ENCODE measurements at regions not wholly inside any gene's neighbourhood (a gene's known extent, or its start where the extent isn't known, plus 50 kb on each side); places are given as distances from the start of the nearest gene placed in this dataset.

DNA sequence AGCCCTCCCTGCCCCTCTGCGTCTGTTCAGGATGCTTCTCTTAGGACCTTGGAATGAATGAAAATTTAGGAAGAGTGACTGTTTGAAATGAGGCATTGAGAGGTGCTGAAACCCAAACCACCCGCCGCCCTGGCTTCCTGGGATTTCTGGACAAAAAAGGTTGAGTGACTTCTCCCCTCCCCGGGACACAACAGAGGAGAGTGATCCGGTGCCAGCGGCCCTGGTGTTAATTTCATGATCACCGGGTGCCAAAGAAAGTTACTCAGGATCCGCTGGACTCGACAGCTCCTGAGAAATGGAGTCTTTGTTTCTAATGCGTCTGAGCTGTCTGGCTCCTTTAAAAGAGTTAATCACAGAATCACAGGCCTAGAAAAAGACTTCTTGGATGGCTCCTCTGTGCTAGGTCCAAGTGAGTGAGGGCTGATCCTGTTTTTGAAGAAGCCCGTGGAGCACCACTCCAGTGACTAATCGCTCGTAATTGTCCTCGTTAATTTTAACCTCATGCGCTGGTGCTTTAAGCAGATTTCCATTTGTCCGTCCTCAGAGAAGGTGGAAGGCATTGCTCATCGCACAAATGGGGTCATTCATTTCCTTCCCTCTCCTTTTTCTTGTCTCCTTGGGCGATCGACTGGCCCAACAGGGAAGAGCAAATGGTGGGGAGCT is 144.4 kb upstream of the ZFHX3 start:
- DNase-seq = no peak
- TF ChIP-seq, protein P1, sequence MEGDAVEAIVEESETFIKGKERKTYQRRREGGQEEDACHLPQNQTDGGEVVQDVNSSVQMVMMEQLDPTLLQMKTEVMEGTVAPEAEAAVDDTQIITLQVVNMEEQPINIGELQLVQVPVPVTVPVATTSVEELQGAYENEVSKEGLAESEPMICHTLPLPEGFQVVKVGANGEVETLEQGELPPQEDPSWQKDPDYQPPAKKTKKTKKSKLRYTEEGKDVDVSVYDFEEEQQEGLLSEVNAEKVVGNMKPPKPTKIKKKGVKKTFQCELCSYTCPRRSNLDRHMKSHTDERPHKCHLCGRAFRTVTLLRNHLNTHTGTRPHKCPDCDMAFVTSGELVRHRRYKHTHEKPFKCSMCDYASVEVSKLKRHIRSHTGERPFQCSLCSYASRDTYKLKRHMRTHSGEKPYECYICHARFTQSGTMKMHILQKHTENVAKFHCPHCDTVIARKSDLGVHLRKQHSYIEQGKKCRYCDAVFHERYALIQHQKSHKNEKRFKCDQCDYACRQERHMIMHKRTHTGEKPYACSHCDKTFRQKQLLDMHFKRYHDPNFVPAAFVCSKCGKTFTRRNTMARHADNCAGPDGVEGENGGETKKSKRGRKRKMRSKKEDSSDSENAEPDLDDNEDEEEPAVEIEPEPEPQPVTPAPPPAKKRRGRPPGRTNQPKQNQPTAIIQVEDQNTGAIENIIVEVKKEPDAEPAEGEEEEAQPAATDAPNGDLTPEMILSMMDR (IDR thresholded peaks at IDR 0.05) = no peak
- H3K36me3 ChIP-seq = no peaks in the 10 kb centered on the region
- H3K9me3 ChIP-seq = no peaks in the 10 kb centered on the region
- 79 to 86% methylated on average over 19 of the region's 19 CpGs for WGBS, 2 donors
- intact Hi-C loops (cut with DNase I) = loop anchor here in 1 of 3 donors (10.0 kb wide), 2 partner anchors 128 to 358 kb away; no protein-coding TSS in a partner anchor
- H3K27me3 ChIP-seq = no peaks in the 10 kb centered on the region
- no peaks in the 10 kb centered on the region for H3K4me1 ChIP-seq
- ATAC-seq = no peak
- FAIRE-seq = no peak
- H3K27ac ChIP-seq = no peak overlapping the region
- no peak overlapping the region for H3K4me3 ChIP-seq

DNA sequence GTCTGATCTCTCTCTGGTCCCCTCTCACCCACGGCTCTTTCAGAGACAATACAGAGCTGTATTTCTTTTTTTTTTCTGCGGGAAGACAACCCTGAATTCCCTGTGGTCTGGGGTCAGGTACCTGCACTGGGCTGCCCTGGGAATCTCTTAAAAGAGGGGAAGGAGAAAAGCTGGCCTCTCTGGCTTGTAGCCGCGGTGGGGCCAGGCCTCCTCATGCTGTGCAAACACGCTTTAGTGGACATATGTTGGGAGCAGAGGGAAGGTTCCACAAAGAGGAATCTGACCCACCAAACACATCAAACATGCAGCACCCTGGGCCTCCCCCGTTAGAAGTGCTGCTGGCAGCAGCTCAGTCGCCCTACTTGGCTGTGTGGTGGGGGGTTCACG is 143.7 kb upstream of the ZFHX3 start:
- WGBS, 2 donors = 80% methylated on average over 8 of the region's 8 CpGs
- DNase-seq = no peak

DNA sequence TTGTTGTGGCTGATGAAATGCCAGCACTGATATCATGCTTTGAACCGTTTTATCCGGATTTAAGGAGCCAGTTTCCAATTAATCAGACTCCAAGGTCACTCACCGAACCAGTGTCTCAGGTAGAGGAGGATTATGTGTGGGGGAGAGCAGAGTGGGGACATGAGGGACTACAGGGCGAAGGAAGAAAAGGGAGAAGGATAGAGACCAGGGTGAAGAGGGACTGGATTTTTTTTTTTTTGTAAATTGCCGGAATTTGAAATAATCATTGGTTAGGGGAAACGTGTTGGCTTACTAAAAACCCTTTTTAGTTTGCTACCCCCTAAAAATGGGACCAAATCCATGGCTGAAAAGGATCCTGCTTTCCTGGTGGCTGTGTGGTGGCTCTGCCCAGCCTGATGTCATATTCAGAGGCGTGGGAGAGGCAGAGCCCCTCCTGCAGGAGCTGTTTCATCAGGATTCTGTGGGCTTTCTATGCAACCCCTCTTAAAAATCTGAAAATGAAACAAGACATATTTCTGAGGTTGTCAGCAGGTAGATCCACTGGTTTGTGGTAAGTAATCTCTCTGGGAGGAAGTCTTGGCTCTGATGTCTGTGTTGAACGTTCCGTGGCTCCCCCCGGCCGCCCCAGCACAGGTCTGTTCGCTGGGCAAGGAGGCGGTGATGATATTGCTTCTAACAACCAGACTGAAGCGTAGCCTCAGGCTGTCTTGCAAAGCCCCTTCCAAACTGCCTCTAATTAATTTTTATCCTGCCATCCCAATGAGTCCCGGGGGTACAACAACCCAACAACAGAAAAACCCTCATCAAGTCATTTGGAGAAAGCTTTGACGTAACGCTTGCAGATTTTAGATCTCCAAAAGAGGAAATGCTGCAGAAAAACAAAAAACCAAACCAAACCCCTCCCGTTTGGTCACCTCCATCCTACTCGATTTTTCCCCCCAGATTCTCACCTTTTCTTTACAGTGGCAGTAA is 143.0 kb upstream of the ZFHX3 start:
- Histone ChIP-seq H3K36me3 (no peaks in the 10 kb centered on the region), H3K4me3 (no peak overlapping the region), H3K4me1 (no peaks in the 10 kb centered on the region), H3K27ac (no peak overlapping the region), H3K27me3 (no peaks in the 10 kb centered on the region), H3K9me3 (no peaks in the 10 kb centered on the region)
- 67 to 75% methylated on average over 19 of the region's 19 CpGs for WGBS, 2 donors
- intact Hi-C loops (cut with DNase I) = loop anchor here in 1 of 3 donors (10.0 kb wide), 2 partner anchors 126 to 356 kb away; no protein-coding TSS in a partner anchor
- ATAC-seq = no peak
- TF ChIP-seq, protein P1 (IDR thresholded peaks at IDR 0.05) = no peak
- FAIRE-seq = no peak
- DNase-seq = no peak

More for the DNA sequence above, 143.7 kb upstream of the ZFHX3 start:
- ATAC-seq (no peak), FAIRE-seq (no peak)
- Histone ChIP-seq H3K4me1 (no peaks in the 10 kb centered on the region), H3K36me3 (no peaks in the 10 kb centered on the region), H3K4me3 (no peak overlapping the region), H3K9me3 (no peaks in the 10 kb centered on the region), H3K27ac (no peak overlapping the region), H3K27me3 (no peaks in the 10 kb centered on the region)
- intact Hi-C loops (cut with DNase I) = loop anchor here in 1 of 3 donors (10.0 kb wide), 2 partner anchors 127 to 357 kb away; no protein-coding TSS in a partner anchor
- TF ChIP-seq, protein P1 (IDR thresholded peaks at IDR 0.05) = no peak

DNA sequence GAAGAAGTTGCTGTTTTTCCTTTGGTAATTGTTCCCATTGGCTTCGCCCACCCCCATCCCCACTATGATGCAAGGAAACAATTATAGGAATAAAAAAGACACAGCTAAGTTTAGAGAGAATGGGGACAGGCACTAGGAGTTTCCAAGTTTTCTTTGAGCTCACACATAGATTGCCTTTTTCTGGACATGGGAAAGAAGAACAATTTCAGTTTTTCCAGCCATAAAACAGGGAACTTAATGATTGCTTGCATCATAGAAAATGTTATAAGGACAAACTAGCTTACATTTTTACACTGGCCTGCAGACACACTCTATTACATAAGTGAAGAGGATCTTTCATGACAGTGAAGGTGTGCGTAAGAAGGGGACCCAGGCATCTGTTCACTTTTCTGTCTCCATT is 142.3 kb upstream of the ZFHX3 start:
- intact Hi-C loops (cut with DNase I) = loop anchor here in 1 of 3 donors (10.0 kb wide), 2 partner anchors 125 to 355 kb away; no protein-coding TSS in a partner anchor
- FAIRE-seq = no peak
- TF ChIP-seq, protein P1 (IDR thresholded peaks at IDR 0.05) = no peak
- 51 to 71% methylated on average over 2 of the region's 2 CpGs for whole genome bisulfite sequencing, 2 donors
- no peaks in the 10 kb centered on the region for H3K36me3 ChIP-seq
- H3K27ac ChIP-seq = no peak overlapping the region
- DNase-seq = no peak
- no peaks in the 10 kb centered on the region for H3K4me1 ChIP-seq
- H3K9me3 ChIP-seq = no peaks in the 10 kb centered on the region
- no peak for ATAC-seq
- no peaks in the 10 kb centered on the region for H3K27me3 ChIP-seq
- no peak overlapping the region for H3K4me3 ChIP-seq
